ENCODE measurements at regions not wholly inside any gene's neighbourhood (a gene's known extent, or its start where the extent isn't known, plus 50 kb on each side); places are given as distances from the start of the nearest gene placed in this dataset.
"Not testable (repeated sequence)": the region's sequence is repeated elsewhere in the genome, so short reads cannot be mapped to it uniquely, and the experiment has no call there.

- Mint-ChIP-seq H3K4me3 (ENCODE audit: unreplicated experiment) (no peak overlapping the region), H3K4me1 (ENCODE audit: insufficient read depth, unreplicated experiment) (no peaks in the 10 kb centered on the region), H3K9me3 (ENCODE audit: unreplicated experiment) (no peaks in the 10 kb centered on the region), H3K36me3 (ENCODE audit: insufficient read depth, unreplicated experiment) (no peaks in the 10 kb centered on the region), H3K27me3 (ENCODE audit: insufficient read depth, unreplicated experiment) (no peaks in the 10 kb centered on the region), H3K27ac (ENCODE audit: low read depth, unreplicated experiment) (no peak overlapping the region)
- no peak for TF ChIP-seq CTCF (IDR thresholded peaks at IDR 0.05; ENCODE audit: unreplicated experiment)
- BruUV-seq (replicated peaks), result no TSS peak
- ChIA-PET POLR2A (interaction anchor here (0.7 kb wide), 1 partner anchor 122 kb away, joined by 3 read pairs; no protein-coding TSS in a partner anchor), CTCF (interaction anchor here (0.6 kb wide), 1 partner anchor 536 kb away, joined by 3 read pairs; no protein-coding TSS in a partner anchor)
- intact Hi-C loops (cut with micrococcal nuclease), result no loop called here
- no peak for DNase-seq (ENCODE audit: unreplicated experiment)
These were observed 225.8 kb upstream of the SPRY1 start for GRCh38 chr4:123170843-123171242.

GRCh38 chr4:123176605-123177004 is 220.0 kb upstream of the SPRY1 start:
- no TSS peak for BruUV-seq (replicated peaks)
- POLR2A ChIA-PET, result interaction anchor here (1.2 kb wide), 1 partner anchor 12 kb away, joined by 4 read pairs; no protein-coding TSS in a partner anchor
- H3K4me3 Mint-ChIP-seq (ENCODE audit: unreplicated experiment), result no peak overlapping the region
- TF ChIP-seq CTCF (IDR thresholded peaks at IDR 0.05; ENCODE audit: unreplicated experiment), result no peak
- CTCF ChIA-PET, result interaction anchor here (1.1 kb wide), 1 partner anchor 14 kb away, joined by 3 read pairs; no protein-coding TSS in a partner anchor
- DNase-seq (ENCODE audit: unreplicated experiment), result no peak
- no peaks in the 10 kb centered on the region for H3K4me1 Mint-ChIP-seq (ENCODE audit: insufficient read depth, unreplicated experiment)
- H3K27me3 Mint-ChIP-seq (ENCODE audit: insufficient read depth, unreplicated experiment), result no peaks in the 10 kb centered on the region
- H3K36me3 Mint-ChIP-seq (ENCODE audit: insufficient read depth, unreplicated experiment), result no peaks in the 10 kb centered on the region
- H3K9me3 Mint-ChIP-seq (ENCODE audit: unreplicated experiment), result no peaks in the 10 kb centered on the region
- no peak overlapping the region for H3K27ac Mint-ChIP-seq (ENCODE audit: low read depth, unreplicated experiment)
- intact Hi-C loops (cut with micrococcal nuclease), result no loop called here

- H3K9me3 Mint-ChIP-seq (ENCODE audit: unreplicated experiment), result no peaks in the 10 kb centered on the region
These were observed 214.3 kb upstream of the SPRY1 start for GRCh38 chr4:123182289-123182688.

GRCh38 chr4:123183308-123183707 is 213.3 kb upstream of the SPRY1 start:
- BruUV-seq (replicated peaks), result no TSS peak
- DNase-seq (ENCODE audit: unreplicated experiment), result no peak
- Mint-ChIP-seq H3K9me3 (ENCODE audit: unreplicated experiment) (no peaks in the 10 kb centered on the region), H3K4me1 (ENCODE audit: insufficient read depth, unreplicated experiment) (no peaks in the 10 kb centered on the region), H3K36me3 (ENCODE audit: insufficient read depth, unreplicated experiment) (no peaks in the 10 kb centered on the region), H3K27ac (ENCODE audit: low read depth, unreplicated experiment) (no peak overlapping the region), H3K27me3 (ENCODE audit: insufficient read depth, unreplicated experiment) (no peaks in the 10 kb centered on the region), H3K4me3 (ENCODE audit: unreplicated experiment) (no peak overlapping the region)
- POLR2A ChIA-PET, result interaction anchor here (0.7 kb wide), 1 partner anchor 1953 kb away, joined by 3 read pairs; no protein-coding TSS in a partner anchor
- CTCF ChIA-PET, result interaction anchor here (1.1 to 2.0 kb wide), 2 partner anchors 8 to 15 kb away, joined by 5 read pairs; no protein-coding TSS in a partner anchor
- no peak for TF ChIP-seq CTCF (IDR thresholded peaks at IDR 0.05; ENCODE audit: unreplicated experiment)
- intact Hi-C loops (cut with micrococcal nuclease), result no loop called here

More at GRCh38 chr4:123182289-123182688, 214.3 kb upstream of the SPRY1 start:
- intact Hi-C loops (cut with micrococcal nuclease), result no loop called here
- Mint-ChIP-seq H3K36me3 (ENCODE audit: insufficient read depth, unreplicated experiment) (no peaks in the 10 kb centered on the region), H3K27me3 (ENCODE audit: insufficient read depth, unreplicated experiment) (no peaks in the 10 kb centered on the region), H3K4me1 (ENCODE audit: insufficient read depth, unreplicated experiment) (no peaks in the 10 kb centered on the region), H3K27ac (ENCODE audit: low read depth, unreplicated experiment) (no peak overlapping the region), H3K4me3 (ENCODE audit: unreplicated experiment) (no peak overlapping the region)
- CTCF ChIA-PET, result interaction anchor here (0.9 to 2.0 kb wide), 4 partner anchors 8 to 32 kb away, joined by 4 to 5 read pairs (median 4); no protein-coding TSS in a partner anchor
- POLR2A ChIA-PET, result interaction anchor here (0.7 kb wide), 1 partner anchor 1557 kb away, joined by 3 read pairs; no protein-coding TSS in a partner anchor
- no TSS peak for BruUV-seq (replicated peaks)
- DNase-seq (ENCODE audit: unreplicated experiment), result no peak
- TF ChIP-seq CTCF (IDR thresholded peaks at IDR 0.05; ENCODE audit: unreplicated experiment), result no peak

GRCh38 chr4:123183754-123184153 is 212.8 kb upstream of the SPRY1 start:
- CTCF ChIA-PET; H3K27ac Mint-ChIP-seq (ENCODE audit: low read depth, unreplicated experiment); BruUV-seq (replicated peaks); H3K27me3 Mint-ChIP-seq (ENCODE audit: insufficient read depth, unreplicated experiment); H3K4me3 Mint-ChIP-seq (ENCODE audit: unreplicated experiment); H3K9me3 Mint-ChIP-seq (ENCODE audit: unreplicated experiment); H3K4me1 Mint-ChIP-seq (ENCODE audit: insufficient read depth, unreplicated experiment); intact Hi-C loops (cut with micrococcal nuclease); POLR2A ChIA-PET; H3K36me3 Mint-ChIP-seq (ENCODE audit: insufficient read depth, unreplicated experiment); DNase-seq (ENCODE audit: unreplicated experiment): not testable (repeated sequence)

Measured in MCF 10A (cell line).